ENCODE measurements at regions not wholly inside any gene's neighbourhood (a gene's known extent, or its start where the extent isn't known, plus 50 kb on each side); places are given as distances from the start of the nearest gene placed in this dataset.

DNA sequence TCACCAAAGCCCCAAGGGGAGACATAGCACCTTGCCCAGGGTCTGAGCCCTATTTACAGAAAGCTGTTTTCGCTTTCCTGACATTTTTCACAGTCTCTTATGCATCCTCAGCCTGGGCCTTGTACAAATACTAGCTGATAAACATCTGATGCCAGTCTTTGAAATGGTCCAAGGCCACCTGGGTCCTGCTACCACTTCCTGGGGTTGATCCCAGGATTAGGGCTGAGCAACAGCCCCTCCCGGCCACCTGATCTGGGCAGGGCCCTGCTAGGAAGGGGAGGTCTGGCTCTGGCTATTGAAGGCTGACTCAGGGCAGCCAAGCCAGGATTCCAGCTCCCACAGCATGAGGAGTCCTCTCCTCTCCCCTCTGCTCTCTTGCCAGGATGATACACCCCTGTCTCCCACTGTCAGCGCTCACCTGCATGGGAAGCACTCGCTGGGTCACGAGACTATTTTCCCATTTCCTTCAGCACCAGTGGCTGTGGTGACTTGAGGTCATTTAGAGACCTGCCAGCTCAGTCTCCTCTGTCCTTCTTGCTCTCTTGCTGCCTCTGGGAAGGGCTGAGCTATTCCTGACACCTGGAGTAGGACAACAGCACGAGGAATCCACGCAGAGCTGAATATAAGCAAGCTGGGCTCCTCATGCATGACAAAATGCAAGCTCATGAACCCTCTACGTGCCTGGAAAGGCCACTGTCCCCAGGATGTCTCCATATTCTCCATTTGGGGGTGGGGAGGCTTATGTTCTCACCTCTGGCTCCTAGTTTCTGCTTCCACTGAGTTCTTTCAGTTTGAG, 53.0 kb upstream of the LGALSL start:
- TF ChIP-seq, protein P1, sequence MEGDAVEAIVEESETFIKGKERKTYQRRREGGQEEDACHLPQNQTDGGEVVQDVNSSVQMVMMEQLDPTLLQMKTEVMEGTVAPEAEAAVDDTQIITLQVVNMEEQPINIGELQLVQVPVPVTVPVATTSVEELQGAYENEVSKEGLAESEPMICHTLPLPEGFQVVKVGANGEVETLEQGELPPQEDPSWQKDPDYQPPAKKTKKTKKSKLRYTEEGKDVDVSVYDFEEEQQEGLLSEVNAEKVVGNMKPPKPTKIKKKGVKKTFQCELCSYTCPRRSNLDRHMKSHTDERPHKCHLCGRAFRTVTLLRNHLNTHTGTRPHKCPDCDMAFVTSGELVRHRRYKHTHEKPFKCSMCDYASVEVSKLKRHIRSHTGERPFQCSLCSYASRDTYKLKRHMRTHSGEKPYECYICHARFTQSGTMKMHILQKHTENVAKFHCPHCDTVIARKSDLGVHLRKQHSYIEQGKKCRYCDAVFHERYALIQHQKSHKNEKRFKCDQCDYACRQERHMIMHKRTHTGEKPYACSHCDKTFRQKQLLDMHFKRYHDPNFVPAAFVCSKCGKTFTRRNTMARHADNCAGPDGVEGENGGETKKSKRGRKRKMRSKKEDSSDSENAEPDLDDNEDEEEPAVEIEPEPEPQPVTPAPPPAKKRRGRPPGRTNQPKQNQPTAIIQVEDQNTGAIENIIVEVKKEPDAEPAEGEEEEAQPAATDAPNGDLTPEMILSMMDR (IDR thresholded peaks at IDR 0.05) = no peak
- TF ChIP-seq POLR2A (IDR thresholded peaks at IDR 0.05) = no peak

Measured in lower leg skin (tissue), 3 donors.